K562 (cell line): ENCODE measurements at regions not wholly inside any gene's neighbourhood (a gene's known extent, or its start where the extent isn't known, plus 50 kb on each side); places are given as distances from the start of the nearest gene placed in this dataset.

Experiments
- ATAC-seq: fragments of 200-7000 bp; cut with Tn5 transposase; 3 replicates; pipeline ENCODE4 v1.9.1; 2020; ENCODE audit warnings: moderate library complexity
- BruUV-seq: library from RNA; stranded (reverse); fragments of 400-500 nt; replicated peaks from 2 replicates; lab custom pipeline; 2021; lab: Mats Ljungman, UMichigan
- CTCF ChIA-PET: fragments of 300-600 bp; formaldehyde crosslinking; extraction: SDS; loops from one replicate; lab custom pipeline; 2021; ENCODE audit warnings: low intra/inter-chr PET ratio; lab: Yijun Ruan, JAX
- POLR2A ChIA-PET: fragments of 300-600, 350-650 bp; sonication (Branson Sonifier 250); formaldehyde crosslinking; extraction: SDS; loops from one replicate; lab custom pipeline; 2021; ENCODE audit warnings: antibody characterized with exemption, inconsistent platforms; lab: Yijun Ruan, JAX
- DNase-seq, 4 experiments: peaks; one replicate each; pipeline versions ENCODE4 v3.0.0 to v3.0.0-alpha.2; 2011 to 2018; ENCODE audit warnings: low spot score in 3 of 4, mixed read lengths in 3 of 4; ENCODE audit errors: extremely low read depth in 1 of 4
- FAIRE-seq: peaks from 2 replicates; lab custom pipeline; 2011; peaks lifted over from hg19 to GRCh38; lab: Jason Lieb, UNC
- H2AFZ ChIP-seq: 2 replicates; pipeline ENCODE4 v1.6.0; 2011; ENCODE audit warnings: low read depth, low read length, control low read depth, inconsistent platforms
- H3K27ac ChIP-seq: fragments of 200-600 bp; 3 replicates; pipeline ENCODE4 v1.8.0; 2011; ENCODE audit warnings: low read depth, mild to moderate bottlenecking, control low read depth, inconsistent platforms, low read length, moderate library complexity, mixed read lengths; ENCODE audit errors: extremely low read depth
- H3K27me3 ChIP-seq, 2 experiments: fragments of 300-600 bp in 1 of 2; 2 replicates in 1 of 2; 3 replicates in 1 of 2; pipeline versions ENCODE4 v1.6.0 to v1.8.0; 2011; ENCODE audit warnings: inconsistent platforms in 2 of 2, low read length in 2 of 2, mild to moderate bottlenecking in 1 of 2, mixed read lengths in 1 of 2, moderate library complexity in 1 of 2; ENCODE audit not compliant: control insufficient read depth in 2 of 2, insufficient read depth in 2 of 2
- H3K36me3 ChIP-seq: fragments of 300-600 bp; 3 replicates; pipeline ENCODE4 v1.8.0; 2011; ENCODE audit warnings: mild to moderate bottlenecking, low read length, inconsistent platforms; ENCODE audit not compliant: control insufficient read depth, insufficient read depth
- H3K4me1 ChIP-seq, 2 experiments: fragments of 200-600 bp in 1 of 2; replicated peaks in 1 of 2; 2 replicates in 1 of 2; 3 replicates in 1 of 2; pipeline versions ENCODE4 v1.5.1 to v1.8.0; 2011; ENCODE audit warnings: inconsistent platforms in 2 of 2, low read length in 2 of 2, mild to moderate bottlenecking in 1 of 2, mixed read lengths in 1 of 2, moderate library complexity in 1 of 2; ENCODE audit not compliant: control insufficient read depth in 2 of 2, insufficient read depth in 2 of 2
- H3K4me2 ChIP-seq: 2 replicates; pipeline ENCODE4 v1.6.1; 2011; ENCODE audit warnings: low read length, control low read depth, inconsistent platforms, mixed read lengths; ENCODE audit not compliant: insufficient read depth
- H3K4me3 ChIP-seq: fragments of 200-600 bp; sonication (generic), shearing (Covaris generic); 2 replicates; pipeline ENCODE4 v1.5.1; 2016; ENCODE audit warnings: control low read depth, inconsistent platforms
- H3K79me2 ChIP-seq: fragments of 200-600 bp; 3 replicates; pipeline ENCODE4 v1.8.0; 2011; ENCODE audit warnings: low read length, inconsistent platforms; ENCODE audit not compliant: control insufficient read depth, insufficient read depth
- H3K9ac ChIP-seq, 2 experiments: 2 replicates each; pipeline versions ENCODE4 v1.6.0 to v1.6.1; 2011; ENCODE audit warnings: low read depth in 2 of 2, low read length in 2 of 2, control low read depth in 1 of 2, inconsistent platforms in 1 of 2, mild to moderate bottlenecking in 1 of 2, mixed read lengths in 1 of 2; ENCODE audit not compliant: insufficient read depth in 1 of 2
- H3K9me1 ChIP-seq: one replicate; pipeline ENCODE4 v1.6.0; 2011; ENCODE audit warnings: inconsistent platforms, mild to moderate bottlenecking, low read length, moderate library complexity; ENCODE audit not compliant: control insufficient read depth, insufficient read depth
- H3K9me3 ChIP-seq: replicated peaks from 2 replicates; pipeline ENCODE4 v1.5.1; 2011; ENCODE audit warnings: low read depth, low read length, inconsistent platforms; ENCODE audit not compliant: control insufficient read depth, insufficient read depth
- H4K20me1 ChIP-seq: replicated peaks from 2 replicates; pipeline ENCODE4 v1.6.1; 2011; ENCODE audit warnings: low read length, inconsistent platforms, mixed read lengths; ENCODE audit not compliant: control insufficient read depth, insufficient read depth
- E2F3 ChIP-seq: fragments of 250-450 bp; sonication (Bioruptor Pico); IDR thresholded peaks from 2 replicates; pipeline ENCODE4 v1.4.0; 2020; ENCODE audit warnings: mild to moderate bottlenecking
- GATA2 ChIP-seq: sonication (generic); formaldehyde crosslinking; IDR thresholded peaks from 2 replicates; pipeline ENCODE4 v1.4.0; 2020; ENCODE audit warnings: mild to moderate bottlenecking, missing genetic modification reagents
- HDAC6 ChIP-seq: IDR thresholded peaks from 2 replicates; pipeline ENCODE4 v1.6.1; 2012; ENCODE audit warnings: low read depth, mild to moderate bottlenecking, control low read depth, inconsistent platforms, low read length, moderate library complexity
- KDM1A ChIP-seq, 2 experiments: fragments of 450-650 bp; IDR thresholded peaks; 2 replicates each; pipeline ENCODE4 v1.6.1; 2016; ENCODE audit warnings: mild to moderate bottlenecking in 2 of 2
- NFIX ChIP-seq: fragments of 250-450 bp; sonication (Bioruptor Pico); IDR thresholded peaks from 2 replicates; pipeline ENCODE4 v1.4.0; 2020; ENCODE audit warnings: low read depth, mild to moderate bottlenecking, moderate library complexity
- NR3C1 ChIP-seq: sonication (generic); formaldehyde crosslinking; IDR thresholded peaks from 2 replicates; pipeline ENCODE4 v1.8.1; 2022; ENCODE audit warnings: missing genetic modification reagents
- SREBF1 ChIP-seq: fragments of 150-350 bp; IDR thresholded peaks from 2 replicates; pipeline ENCODE4 v1.6.1; 2014; ENCODE audit warnings: antibody characterized with exemption, low read depth, low read length, borderline replicate concordance
- SRSF7 ChIP-seq: fragments of 200-400 bp; formaldehyde crosslinking; optimal IDR thresholded peaks from 2 replicates; pipeline ENCODE3; 2017; ENCODE audit warnings: mild to moderate bottlenecking, low read depth, low read length
- XRCC3 ChIP-seq: fragments of 450-650 bp; IDR thresholded peaks from 2 replicates; pipeline ENCODE4 v1.6.1; 2017; ENCODE audit warnings: mild to moderate bottlenecking, moderate library complexity
- ZNF140 ChIP-seq: fragments of 250-450 bp; sonication (Bioruptor Pico); IDR thresholded peaks from 2 replicates; pipeline ENCODE4 v1.8.0; 2021; ENCODE audit warnings: moderate library complexity, mild to moderate bottlenecking, inconsistent platforms
- WGBS: fragments of 100-300 bp; shearing (Covaris generic); methylation state at CpG from one replicate; pipeline ENCODE4 v1.1.6; 2016; ENCODE audit warnings: low coverage, mixed read lengths; ENCODE audit not compliant: insufficient coverage; ENCODE audit errors: missing lambda C conversion rate; 5-methylcytosine and 5-hydroxymethylcytosine counted together
- in situ Hi-C: fragments of 300-500 bp; cut with MboI; formaldehyde crosslinking; loops from 4 replicates; pipeline ENCODE4 v1.15.0; 2018; ENCODE audit warnings: inconsistent platforms, mixed read lengths
- intact Hi-C: fragments of 100-400 bp; cut with micrococcal nuclease; formaldehyde crosslinking; loops from 2 replicates; pipeline ENCODE4 v1.14.2; 2022
- TF ChIP-seq, protein P1 (sequence below): fragments of 250-450 bp; sonication (Bioruptor Pico); IDR thresholded peaks from 2 replicates; pipeline ENCODE4 v1.4.0; 2020; ENCODE audit warnings: mild to moderate bottlenecking, moderate library complexity, borderline replicate concordance
- TF ChIP-seq, protein P2 (sequence below): fragments of 200-800 bp; sonication (Bioruptor generic); IDR thresholded peaks from 2 replicates; pipeline ENCODE4 v1.6.1; 2016; ENCODE audit warnings: missing genetic modification characterization, missing compliant biosample characterization
- TF ChIP-seq, protein P3 (sequence below): fragments of 450-650 bp; formaldehyde crosslinking; IDR thresholded peaks from 2 replicates; pipeline ENCODE4 v1.4.0; 2020; ENCODE audit warnings: mild to moderate bottlenecking

DNA sequence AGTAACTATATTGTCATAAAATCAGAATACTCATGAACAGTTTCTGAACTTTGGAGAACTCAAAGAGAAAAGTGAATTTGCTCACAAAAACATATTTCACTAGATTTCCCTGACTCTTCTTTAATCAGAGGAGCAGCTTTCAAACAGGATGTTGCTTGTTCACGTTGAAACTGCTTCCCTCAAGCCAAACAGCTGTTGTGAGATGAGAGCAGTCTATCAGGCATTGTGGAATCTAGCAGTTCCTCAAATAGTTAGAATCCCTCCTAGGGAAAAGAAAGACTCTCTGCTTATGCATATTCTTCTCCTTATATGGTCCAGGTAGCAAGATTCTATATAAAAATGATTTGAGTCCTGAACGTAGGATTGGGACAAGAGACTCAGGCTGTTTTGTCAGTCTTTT is 1012.1 kb downstream of the FAM133A start (continued):
- TF ChIP-seq, protein P1, sequence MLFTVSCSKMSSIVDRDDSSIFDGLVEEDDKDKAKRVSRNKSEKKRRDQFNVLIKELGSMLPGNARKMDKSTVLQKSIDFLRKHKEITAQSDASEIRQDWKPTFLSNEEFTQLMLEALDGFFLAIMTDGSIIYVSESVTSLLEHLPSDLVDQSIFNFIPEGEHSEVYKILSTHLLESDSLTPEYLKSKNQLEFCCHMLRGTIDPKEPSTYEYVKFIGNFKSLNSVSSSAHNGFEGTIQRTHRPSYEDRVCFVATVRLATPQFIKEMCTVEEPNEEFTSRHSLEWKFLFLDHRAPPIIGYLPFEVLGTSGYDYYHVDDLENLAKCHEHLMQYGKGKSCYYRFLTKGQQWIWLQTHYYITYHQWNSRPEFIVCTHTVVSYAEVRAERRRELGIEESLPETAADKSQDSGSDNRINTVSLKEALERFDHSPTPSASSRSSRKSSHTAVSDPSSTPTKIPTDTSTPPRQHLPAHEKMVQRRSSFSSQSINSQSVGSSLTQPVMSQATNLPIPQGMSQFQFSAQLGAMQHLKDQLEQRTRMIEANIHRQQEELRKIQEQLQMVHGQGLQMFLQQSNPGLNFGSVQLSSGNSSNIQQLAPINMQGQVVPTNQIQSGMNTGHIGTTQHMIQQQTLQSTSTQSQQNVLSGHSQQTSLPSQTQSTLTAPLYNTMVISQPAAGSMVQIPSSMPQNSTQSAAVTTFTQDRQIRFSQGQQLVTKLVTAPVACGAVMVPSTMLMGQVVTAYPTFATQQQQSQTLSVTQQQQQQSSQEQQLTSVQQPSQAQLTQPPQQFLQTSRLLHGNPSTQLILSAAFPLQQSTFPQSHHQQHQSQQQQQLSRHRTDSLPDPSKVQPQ (CRISPR knock-in tag) = no peak
- TF ChIP-seq ZNF140 (no peak), SREBF1 (no peak), GATA2 (no peak)
- TF ChIP-seq, all 486 proteins: peak for 0

DNA sequence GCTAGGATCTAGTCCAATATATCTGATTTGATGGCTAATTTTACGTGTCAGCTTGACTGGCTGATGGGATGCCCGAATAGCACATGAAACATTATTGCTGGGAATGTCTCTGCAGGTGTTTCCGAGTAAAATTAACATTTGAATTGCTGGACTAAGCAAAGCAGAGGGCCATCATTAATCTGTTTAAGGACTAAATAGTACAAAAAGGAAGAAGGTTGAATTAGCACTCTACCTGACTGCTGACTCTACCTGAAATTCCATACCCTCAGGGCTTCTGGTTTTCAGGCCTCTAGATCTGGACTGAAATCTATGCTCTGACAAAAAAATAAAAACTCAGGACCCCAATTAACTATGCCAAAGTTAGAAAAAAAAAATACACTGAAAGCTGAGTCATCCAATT is 1021.9 kb downstream of the FAM133A start:
- intact Hi-C loops = no loop called here
- POLR2A ChIA-PET = no interaction called here
- 14% methylated on average over 1 of the region's 3 CpGs for WGBS
- in situ Hi-C loops = no loop called here
- no peaks in the 10 kb centered on the region for H4K20me1 ChIP-seq
- H3K9me1 ChIP-seq = no peaks in the 10 kb centered on the region
- H3K9me3 ChIP-seq = no peaks in the 10 kb centered on the region
- no peaks in the 10 kb centered on the region for H3K4me1 ChIP-seq
- TF ChIP-seq HDAC6 (no peak), E2F3 (CRISPR knock-in tag) (no peak), XRCC3 (no peak), NFIX (CRISPR knock-in tag) (no peak), KDM1A (IDR thresholded peaks at IDR 0.05) (no peak), NR3C1 (no peak), SRSF7 (no peak)
- TF ChIP-seq, protein P2, sequence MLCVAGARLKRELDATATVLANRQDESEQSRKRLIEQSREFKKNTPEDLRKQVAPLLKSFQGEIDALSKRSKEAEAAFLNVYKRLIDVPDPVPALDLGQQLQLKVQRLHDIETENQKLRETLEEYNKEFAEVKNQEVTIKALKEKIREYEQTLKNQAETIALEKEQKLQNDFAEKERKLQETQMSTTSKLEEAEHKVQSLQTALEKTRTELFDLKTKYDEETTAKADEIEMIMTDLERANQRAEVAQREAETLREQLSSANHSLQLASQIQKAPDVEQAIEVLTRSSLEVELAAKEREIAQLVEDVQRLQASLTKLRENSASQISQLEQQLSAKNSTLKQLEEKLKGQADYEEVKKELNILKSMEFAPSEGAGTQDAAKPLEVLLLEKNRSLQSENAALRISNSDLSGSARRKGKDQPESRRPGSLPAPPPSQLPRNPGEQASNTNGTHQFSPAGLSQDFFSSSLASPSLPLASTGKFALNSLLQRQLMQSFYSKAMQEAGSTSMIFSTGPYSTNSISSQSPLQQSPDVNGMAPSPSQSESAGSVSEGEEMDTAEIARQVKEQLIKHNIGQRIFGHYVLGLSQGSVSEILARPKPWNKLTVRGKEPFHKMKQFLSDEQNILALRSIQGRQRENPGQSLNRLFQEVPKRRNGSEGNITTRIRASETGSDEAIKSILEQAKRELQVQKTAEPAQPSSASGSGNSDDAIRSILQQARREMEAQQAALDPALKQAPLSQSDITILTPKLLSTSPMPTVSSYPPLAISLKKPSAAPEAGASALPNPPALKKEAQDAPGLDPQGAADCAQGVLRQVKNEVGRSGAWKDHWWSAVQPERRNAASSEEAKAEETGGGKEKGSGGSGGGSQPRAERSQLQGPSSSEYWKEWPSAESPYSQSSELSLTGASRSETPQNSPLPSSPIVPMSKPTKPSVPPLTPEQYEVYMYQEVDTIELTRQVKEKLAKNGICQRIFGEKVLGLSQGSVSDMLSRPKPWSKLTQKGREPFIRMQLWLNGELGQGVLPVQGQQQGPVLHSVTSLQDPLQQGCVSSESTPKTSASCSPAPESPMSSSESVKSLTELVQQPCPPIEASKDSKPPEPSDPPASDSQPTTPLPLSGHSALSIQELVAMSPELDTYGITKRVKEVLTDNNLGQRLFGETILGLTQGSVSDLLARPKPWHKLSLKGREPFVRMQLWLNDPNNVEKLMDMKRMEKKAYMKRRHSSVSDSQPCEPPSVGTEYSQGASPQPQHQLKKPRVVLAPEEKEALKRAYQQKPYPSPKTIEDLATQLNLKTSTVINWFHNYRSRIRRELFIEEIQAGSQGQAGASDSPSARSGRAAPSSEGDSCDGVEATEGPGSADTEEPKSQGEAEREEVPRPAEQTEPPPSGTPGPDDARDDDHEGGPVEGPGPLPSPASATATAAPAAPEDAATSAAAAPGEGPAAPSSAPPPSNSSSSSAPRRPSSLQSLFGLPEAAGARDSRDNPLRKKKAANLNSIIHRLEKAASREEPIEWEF = no peak
- TF ChIP-seq, protein P3, sequence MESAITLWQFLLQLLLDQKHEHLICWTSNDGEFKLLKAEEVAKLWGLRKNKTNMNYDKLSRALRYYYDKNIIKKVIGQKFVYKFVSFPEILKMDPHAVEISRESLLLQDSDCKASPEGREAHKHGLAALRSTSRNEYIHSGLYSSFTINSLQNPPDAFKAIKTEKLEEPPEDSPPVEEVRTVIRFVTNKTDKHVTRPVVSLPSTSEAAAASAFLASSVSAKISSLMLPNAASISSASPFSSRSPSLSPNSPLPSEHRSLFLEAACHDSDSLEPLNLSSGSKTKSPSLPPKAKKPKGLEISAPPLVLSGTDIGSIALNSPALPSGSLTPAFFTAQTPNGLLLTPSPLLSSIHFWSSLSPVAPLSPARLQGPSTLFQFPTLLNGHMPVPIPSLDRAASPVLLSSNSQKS (CRISPR knock-in tag) = no peak
- TF ChIP-seq, all 486 proteins: peak for 0
- no peak for FAIRE-seq
- no peak for ATAC-seq
- H3K9ac ChIP-seq = no peak overlapping the region
- no peak for DNase-seq
- H3K4me3 ChIP-seq = no peak overlapping the region
- H3K27me3 ChIP-seq = no peaks in the 10 kb centered on the region
- H2AFZ ChIP-seq = no peak overlapping the region
- H3K36me3 ChIP-seq = no peaks in the 10 kb centered on the region
- no peak overlapping the region for H3K27ac ChIP-seq
- H3K4me2 ChIP-seq = no peak overlapping the region
- BruUV-seq = no TSS peak
- no peaks in the 10 kb centered on the region for H3K79me2 ChIP-seq
- CTCF ChIA-PET = no interaction called here
